PC-9 (cell line): ENCODE measurements at regions not wholly inside any gene's neighbourhood (a gene's known extent, or its start where the extent isn't known, plus 50 kb on each side); places are given as distances from the start of the nearest gene placed in this dataset.

Experiments used
- BruUV-seq: library from RNA; stranded (reverse); fragments of 400-500 nt; replicated peaks from 2 replicates; lab custom pipeline; 2021; lab: Mats Ljungman, UMichigan
- CTCF ChIA-PET: fragments of 300-600 bp; sonication (Branson Sonifier 250); formaldehyde crosslinking; loops from one replicate; lab custom pipeline; 2022; ENCODE audit warnings: antibody characterized with exemption; lab: Charles Lee
- POLR2A ChIA-PET: fragments of 300-600 bp; sonication (Branson Sonifier 250); formaldehyde crosslinking; loops from one replicate; lab custom pipeline; 2022; ENCODE audit warnings: antibody characterized with exemption; ENCODE audit not compliant: unreplicated experiment; lab: Charles Lee
- DNase-seq, 2 experiments: peaks; one replicate each; pipeline versions ENCODE4 v3.0.0 to v3.0.0-alpha.2; 2015 to 2022; ENCODE audit warnings: mixed read lengths in 1 of 2
- H2AFZ ChIP-seq: fragments of 200-600 bp; sonication (generic); 2 replicates; pipeline ENCODE4 v1.8.1; 2017; ENCODE audit warnings: antibody characterized with exemption
- H3F3A ChIP-seq: fragments of 200-600 bp; sonication (generic); 2 replicates; pipeline ENCODE4 v1.8.1; 2017; ENCODE audit warnings: antibody characterized with exemption, mild to moderate bottlenecking, low read depth; ENCODE audit not compliant: insufficient read depth
- H3K27ac ChIP-seq: fragments of 200-600 bp; sonication (generic); 2 replicates; pipeline ENCODE4 v1.6.1; 2016; ENCODE audit warnings: mixed run types
- H3K27me3 ChIP-seq: fragments of 200-600 bp; sonication (generic); 2 replicates; pipeline ENCODE4 v1.6.1; 2016; ENCODE audit warnings: low read depth, mixed run types; ENCODE audit not compliant: insufficient read depth
- H3K36me3 ChIP-seq: fragments of 200-600 bp; sonication (generic); 2 replicates; pipeline ENCODE4 v1.6.1; 2016; ENCODE audit warnings: low read depth, mixed run types
- H3K4me1 ChIP-seq: fragments of 200-600 bp; sonication (generic); replicated peaks from 2 replicates; pipeline ENCODE4 v1.6.1; 2016; ENCODE audit warnings: mixed run types; ENCODE audit not compliant: insufficient read depth
- H3K4me2 ChIP-seq: fragments of 200-600 bp; sonication (generic); 2 replicates; pipeline ENCODE4 v1.6.1; 2017; ENCODE audit warnings: mixed run types
- H3K4me3 ChIP-seq: fragments of 200-600 bp; sonication (generic); 2 replicates; pipeline ENCODE4 v1.6.1; 2016; ENCODE audit warnings: mixed run types
- H3K79me2 ChIP-seq: fragments of 200-600 bp; sonication (generic); 2 replicates; pipeline ENCODE4 v1.6.1; 2017; ENCODE audit warnings: low read depth, mixed run types
- H3K9me2 ChIP-seq: fragments of 200-600 bp; sonication (generic); 2 replicates; pipeline ENCODE4 v1.8.1; 2017; ENCODE audit warnings: mild to moderate bottlenecking; ENCODE audit not compliant: insufficient read depth
- H3K9me3 ChIP-seq: fragments of 200-600 bp; sonication (generic); 2 replicates; pipeline ENCODE4 v1.8.1; 2016; ENCODE audit warnings: low read depth; ENCODE audit not compliant: insufficient read depth
- H4K20me1 ChIP-seq: fragments of 200-600 bp; sonication (generic); 2 replicates; pipeline ENCODE4 v1.8.1; 2017; ENCODE audit not compliant: insufficient read depth
- CTCF ChIP-seq: fragments of 200-600 bp; sonication (generic); conservative IDR thresholded peaks from 2 replicates; pipeline ENCODE4 v1.6.1; 2017; ENCODE audit warnings: mixed run types, antibody characterized with exemption, mild to moderate bottlenecking, moderate library complexity
- EZH2 ChIP-seq: fragments of 200-600 bp; sonication (generic); IDR thresholded peaks from 2 replicates; pipeline ENCODE4 v1.8.0; 2017; ENCODE audit warnings: antibody characterized with exemption, low read depth
- intact Hi-C: fragments of 100-400 bp; cut with micrococcal nuclease; formaldehyde crosslinking; loops from one replicate; pipeline ENCODE4 v1.10.0; 2022; ENCODE audit not compliant: unreplicated experiment

- intact Hi-C loops, result no loop called here
Measured at GRCh38 chr16:13300066-13300840, 398.9 kb downstream of the SHISA9 start.

DNA sequence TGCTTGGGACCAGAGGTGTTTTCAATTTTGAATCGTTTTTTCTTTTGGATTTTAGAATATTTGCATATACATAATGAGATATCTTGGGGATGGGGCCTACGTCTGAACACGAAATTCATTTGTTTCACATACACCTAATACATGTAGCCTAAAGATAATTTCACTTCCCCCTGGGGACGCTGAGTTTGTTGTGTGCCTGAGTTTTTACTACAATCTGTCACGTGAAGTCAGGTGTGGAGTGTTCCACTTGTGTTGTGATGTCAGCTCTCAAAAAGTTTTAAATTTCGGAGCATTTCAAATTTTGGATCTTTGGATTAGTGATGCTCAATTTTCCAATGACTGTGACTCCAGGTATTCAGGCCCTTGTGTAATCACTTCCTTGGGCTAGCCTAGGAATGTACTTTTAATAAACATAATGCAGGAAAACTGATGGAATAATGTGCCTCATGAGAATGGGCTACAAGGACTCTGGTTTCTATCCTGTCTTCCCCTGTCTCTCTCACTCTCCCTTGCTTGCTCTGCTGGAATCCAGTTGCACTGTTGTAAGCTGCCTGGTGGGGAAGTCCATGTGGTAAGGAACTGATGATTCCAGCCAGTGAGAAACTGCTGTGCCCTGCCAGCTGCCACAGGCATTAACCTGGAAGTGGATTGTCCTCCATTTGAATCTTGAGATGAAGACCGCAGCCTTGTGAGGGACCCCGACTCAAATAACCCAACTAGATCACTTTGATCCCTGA, 403.8 kb downstream of the SHISA9 start:
- peak overlapping the region; percentile 88 for H3K27ac ChIP-seq
- no peaks in the 10 kb centered on the region for H3K36me3 ChIP-seq
- intact Hi-C loops, result loop anchor here (5.0 kb wide), 3 partner anchors 283 to 388 kb away; no protein-coding TSS in a partner anchor
- H3K9me3 ChIP-seq, result no peaks in the 10 kb centered on the region
- H3K27me3 ChIP-seq, result no peaks in the 10 kb centered on the region
- no peaks in the 10 kb centered on the region for H4K20me1 ChIP-seq
- H3K4me1 ChIP-seq, result peaks cover 44% of the 10 kb centered on the region
- no peak overlapping the region for H2AFZ ChIP-seq
- ChIA-PET CTCF (interaction anchor here (0.6 kb wide), 1 partner anchor 187 kb away, joined by 7 read pairs; no protein-coding TSS in a partner anchor), POLR2A (no interaction called here)
- H3K79me2 ChIP-seq, result no peaks in the 10 kb centered on the region
- DNase-seq, result no peak
- BruUV-seq, result no TSS peak
- 0 out of 2 replicates have a peak overlapping the region, but pooled peaks have one; percentile 64 for H3K4me2 ChIP-seq
- no peak overlapping the region for H3K4me3 ChIP-seq
- no peak for TF ChIP-seq CTCF
- no peak for TF ChIP-seq EZH2
- peaks cover 26% of the 10 kb centered on the region for H3F3A ChIP-seq
- H3K9me2 ChIP-seq, result no peaks in the 10 kb centered on the region

More at GRCh38 chr16:13300066-13300840, 398.9 kb downstream of the SHISA9 start:
- no peak for DNase-seq
- Histone ChIP-seq H3F3A (peaks cover 1% of the 10 kb centered on the region; the same call in 1 of the 2 replicates), H3K9me3 (no peaks in the 10 kb centered on the region), H4K20me1 (no peaks in the 10 kb centered on the region), H3K36me3 (no peaks in the 10 kb centered on the region), H3K4me2 (no peak overlapping the region), H3K4me1 (peaks cover 10% of the 10 kb centered on the region), H3K9me2 (no peaks in the 10 kb centered on the region), H2AFZ (no peak overlapping the region), H3K4me3 (no peak overlapping the region), H3K27me3 (no peaks in the 10 kb centered on the region), H3K27ac (no peak overlapping the region), H3K79me2 (no peaks in the 10 kb centered on the region)
- CTCF ChIA-PET, result interaction anchor here (0.5 kb wide), 1 partner anchor 597 kb away, joined by 11 read pairs; no protein-coding TSS in a partner anchor
- POLR2A ChIA-PET, result interaction anchor here (0.6 kb wide), 1 partner anchor 190 kb away, joined by 3 read pairs; no protein-coding TSS in a partner anchor
- TF ChIP-seq EZH2 (no peak), CTCF (no peak)
- BruUV-seq, result no TSS peak

DNA sequence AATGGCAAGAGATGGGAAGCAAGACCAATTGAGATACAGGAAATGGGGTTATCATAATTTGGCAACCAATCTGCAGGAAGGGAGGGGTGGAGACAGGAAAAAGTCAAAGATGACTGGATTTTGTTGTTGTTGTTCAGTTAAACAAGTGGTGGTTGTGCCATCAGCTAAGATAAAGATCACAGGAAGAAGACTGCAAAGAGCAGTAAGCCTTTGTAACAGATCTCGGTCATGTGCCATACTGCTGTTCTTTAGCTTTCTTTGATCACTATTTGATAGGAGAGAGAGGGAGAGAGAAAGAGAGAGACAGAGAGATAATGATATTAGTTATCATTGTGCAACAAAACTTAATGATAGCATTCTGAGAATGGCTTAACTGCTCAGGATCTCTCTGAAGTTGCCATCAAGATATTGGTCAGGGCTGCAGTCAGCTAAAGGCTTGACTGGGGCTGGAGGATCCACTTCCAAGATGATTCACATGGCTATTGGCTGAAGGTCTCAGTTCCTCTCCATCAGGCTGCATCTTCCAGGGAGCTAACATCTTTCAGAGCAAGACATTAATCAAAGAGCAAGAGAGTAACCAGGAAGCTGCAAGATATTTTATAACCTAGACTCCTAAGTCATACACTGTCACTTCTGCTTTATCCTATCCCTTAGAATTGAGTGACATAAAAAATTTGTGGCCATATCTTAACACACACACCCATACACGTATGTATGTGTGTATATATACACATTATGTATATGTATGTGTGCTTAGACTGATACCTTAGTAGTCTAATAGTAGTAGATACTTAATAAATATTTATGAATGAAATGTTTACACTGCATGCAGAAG, 405.0 kb downstream of the SHISA9 start:
- no peaks in the 10 kb centered on the region for H3K36me3 ChIP-seq
- no peak for TF ChIP-seq EZH2
- no peak for TF ChIP-seq CTCF
- H3K4me3 ChIP-seq, result no peak overlapping the region
- no peaks in the 10 kb centered on the region for H3K9me3 ChIP-seq
- no peaks in the 10 kb centered on the region for H3K27me3 ChIP-seq
- H3K9me2 ChIP-seq, result no peaks in the 10 kb centered on the region
- H3K4me1 ChIP-seq, result peaks cover 44% of the 10 kb centered on the region
- POLR2A ChIA-PET, result no interaction called here
- DNase-seq, result peak in 1 of 2 experiments; percentile 46
- intact Hi-C loops, result loop anchor here (5.0 kb wide), 3 partner anchors 284 to 389 kb away; no protein-coding TSS in a partner anchor
- H3F3A ChIP-seq, result peaks cover 26% of the 10 kb centered on the region
- H3K27ac ChIP-seq, result peak overlapping the region; percentile 88
- BruUV-seq, result TSS peak; percentile 47
- H3K4me2 ChIP-seq, result peak overlapping the region; percentile 64
- no peak overlapping the region for H2AFZ ChIP-seq
- CTCF ChIA-PET, result no interaction called here
- no peaks in the 10 kb centered on the region for H4K20me1 ChIP-seq
- no peaks in the 10 kb centered on the region for H3K79me2 ChIP-seq
